NCI-H1092 treated with DMSO at 0.1 percent for 48 hours (cell line): ENCODE measurements at regions not wholly inside any gene's neighbourhood (a gene's known extent, or its start where the extent isn't known, plus 50 kb on each side); places are given as distances from the start of the nearest gene placed in this dataset.

Experiments
- DNase-seq: peaks from one replicate; lab custom pipeline; 2025; lab: John Stamatoyannopoulos, UW

DNA sequence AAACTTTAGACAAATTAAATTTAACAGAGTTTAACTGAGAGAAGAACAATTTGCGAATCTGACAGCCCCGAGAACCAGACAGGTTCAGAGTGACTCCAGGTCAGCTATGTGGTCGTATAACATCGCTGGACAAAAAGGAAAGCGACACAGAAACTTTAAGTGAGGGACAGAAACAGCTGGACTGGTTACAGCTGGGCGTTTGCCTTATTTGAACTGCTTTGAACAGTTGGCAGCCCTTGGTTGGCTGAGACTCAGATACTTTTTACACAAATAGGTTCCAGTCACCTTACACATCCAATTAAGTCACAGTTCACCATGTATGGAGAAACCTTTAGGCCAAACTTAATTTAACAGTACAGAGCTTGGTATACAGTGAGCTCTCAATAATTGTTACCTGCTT is 436.9 kb downstream of the GUCY1A2 start:
- DNase-seq, result no peak

DNA sequence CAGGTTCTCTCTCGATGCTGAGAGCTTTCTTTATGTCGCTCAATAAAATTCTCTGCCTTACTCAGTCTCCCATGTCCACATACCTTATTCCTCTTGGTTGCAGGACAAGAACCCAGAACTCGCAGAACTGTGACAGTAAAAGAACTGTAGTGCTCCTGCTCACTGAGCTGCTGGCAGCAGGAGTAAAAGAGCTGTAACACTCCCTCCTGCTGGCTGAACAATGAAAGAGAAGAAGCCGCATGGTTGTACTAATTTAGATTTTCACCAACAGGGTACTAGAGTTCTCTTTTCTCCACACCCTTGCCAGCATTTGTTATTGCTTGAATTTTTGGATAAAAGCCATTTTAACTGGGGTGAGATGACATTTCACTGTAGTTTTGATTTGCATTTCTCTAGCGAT is 433.2 kb downstream of the GUCY1A2 start:
- DNase-seq, result no peak

DNA sequence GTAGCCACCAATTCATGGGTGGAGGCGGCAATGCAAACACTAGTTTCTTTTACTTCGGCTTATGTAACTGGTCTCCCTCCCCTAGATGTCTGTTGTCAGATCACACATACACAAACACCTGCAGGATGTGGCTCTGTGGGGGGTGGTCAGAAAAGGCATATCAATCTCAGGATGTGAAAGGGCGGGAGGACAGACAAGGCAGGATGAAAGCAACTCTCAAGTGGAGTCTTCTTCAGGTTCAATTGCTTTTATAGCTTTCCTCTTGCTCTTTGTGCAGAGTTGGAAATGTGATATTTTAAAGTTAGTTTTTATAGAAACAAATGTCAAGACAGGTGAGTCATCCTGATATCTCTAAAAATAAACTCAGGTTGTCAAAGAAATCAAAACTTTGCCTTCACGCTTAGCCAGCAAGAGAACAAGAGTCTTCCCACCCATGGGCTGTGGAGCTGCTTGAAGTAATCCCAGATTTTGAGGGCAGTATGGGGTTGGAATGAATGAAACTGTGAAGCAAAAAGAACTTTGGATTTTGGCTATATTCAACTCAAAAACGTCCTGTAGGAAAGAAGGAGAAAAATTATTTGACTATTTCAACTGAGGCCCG is 423.4 kb downstream of the GUCY1A2 start:
- DNase-seq, result no peak

DNA sequence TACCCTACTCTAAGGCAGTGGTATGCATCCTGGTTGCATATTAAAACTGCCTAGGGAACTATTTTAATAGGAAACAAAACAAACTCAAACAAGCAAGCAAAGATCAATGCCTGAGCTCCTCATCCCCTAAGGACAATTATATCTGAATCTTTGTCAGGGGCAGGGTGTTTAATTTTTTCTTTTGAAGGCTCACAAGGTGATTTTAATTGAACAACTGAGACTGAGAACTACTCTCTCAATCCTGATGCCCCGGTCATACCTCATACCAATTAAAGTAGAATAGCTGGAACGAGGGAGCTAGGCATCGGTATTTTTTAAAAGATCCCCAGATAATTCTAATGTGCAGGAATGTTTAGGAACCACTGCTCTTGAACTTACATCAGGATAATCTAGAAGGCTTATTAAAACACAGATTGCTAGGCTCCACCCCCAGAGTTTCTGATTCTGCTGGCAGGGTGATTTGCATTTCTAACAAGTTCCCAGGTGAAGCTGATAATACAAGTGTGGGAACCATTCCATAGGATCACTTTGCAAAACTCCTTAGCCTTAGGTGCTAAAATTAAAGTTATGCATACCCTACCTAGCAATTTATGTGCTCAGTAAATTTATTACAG is 416.5 kb downstream of the GUCY1A2 start:
- no peak for DNase-seq

DNA sequence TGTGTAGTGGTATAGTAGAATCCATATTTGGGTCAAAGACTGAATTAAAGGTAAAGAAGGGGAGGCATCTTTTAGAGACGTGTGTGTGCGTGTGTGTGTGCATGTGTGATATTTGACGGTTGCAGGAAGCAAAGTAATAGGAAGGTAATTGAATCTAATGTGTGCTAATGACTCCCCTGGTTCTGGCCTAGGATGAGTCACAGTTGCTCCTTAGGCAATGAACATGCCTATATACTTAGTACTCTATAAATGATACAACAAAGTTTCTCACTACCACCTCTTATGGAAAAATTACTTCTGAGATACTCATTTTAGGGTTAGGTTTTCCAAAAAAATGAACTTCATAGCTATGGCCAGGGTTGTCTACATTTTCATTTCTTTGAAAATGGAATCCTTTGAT is 409.6 kb downstream of the GUCY1A2 start:
- DNase-seq, result no peak

DNA sequence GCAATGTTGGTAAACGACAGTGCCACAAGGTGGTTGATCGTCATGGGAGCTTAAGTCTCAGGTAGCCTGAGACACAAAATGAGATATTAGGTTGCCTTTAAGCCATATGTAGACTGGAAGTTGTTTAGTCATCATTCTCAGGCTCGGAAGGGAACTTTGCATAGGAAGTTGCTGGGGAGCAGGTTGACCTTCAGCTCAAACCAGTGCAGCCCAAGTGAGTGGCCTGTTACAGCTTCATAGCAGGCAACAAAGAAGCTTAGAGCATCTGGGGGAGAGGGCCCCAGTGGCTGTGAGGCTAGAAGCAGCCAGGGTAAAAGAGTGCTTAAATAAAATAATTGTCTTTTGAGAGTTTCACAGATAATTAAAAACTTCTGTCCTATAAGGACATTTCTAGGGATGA is 404.0 kb downstream of the GUCY1A2 start:
- DNase-seq, result no peak

DNA sequence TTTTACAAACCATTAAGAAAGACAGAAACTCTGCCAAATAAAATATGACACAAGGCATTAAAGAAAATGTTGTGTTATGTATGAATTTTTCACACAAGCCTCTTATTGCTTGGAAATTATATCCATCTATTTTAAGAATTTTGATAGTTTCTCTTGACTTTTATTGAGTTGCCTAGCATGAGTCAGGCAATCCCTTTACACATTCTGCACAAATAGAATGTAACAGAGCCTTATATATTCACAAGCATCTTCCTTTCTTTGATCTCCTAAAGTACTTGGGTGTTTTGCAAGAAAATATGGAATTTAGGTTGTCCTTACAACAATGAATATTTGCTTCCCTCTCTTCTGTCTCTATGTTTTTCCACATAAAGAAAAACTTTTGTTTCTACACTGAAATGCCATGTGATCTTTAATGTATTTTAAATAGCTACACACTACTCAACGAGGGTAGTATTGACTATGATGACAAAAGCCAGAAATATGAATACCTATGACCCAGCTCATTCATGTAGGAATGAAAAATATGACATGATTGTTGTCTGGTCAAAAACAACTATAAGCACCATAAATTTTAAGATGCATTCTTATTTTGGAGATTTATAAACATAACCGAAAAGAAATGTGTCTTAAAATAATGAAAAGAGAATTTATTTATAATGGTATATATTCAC is 398.8 kb downstream of the GUCY1A2 start:
- no peak for DNase-seq

DNA sequence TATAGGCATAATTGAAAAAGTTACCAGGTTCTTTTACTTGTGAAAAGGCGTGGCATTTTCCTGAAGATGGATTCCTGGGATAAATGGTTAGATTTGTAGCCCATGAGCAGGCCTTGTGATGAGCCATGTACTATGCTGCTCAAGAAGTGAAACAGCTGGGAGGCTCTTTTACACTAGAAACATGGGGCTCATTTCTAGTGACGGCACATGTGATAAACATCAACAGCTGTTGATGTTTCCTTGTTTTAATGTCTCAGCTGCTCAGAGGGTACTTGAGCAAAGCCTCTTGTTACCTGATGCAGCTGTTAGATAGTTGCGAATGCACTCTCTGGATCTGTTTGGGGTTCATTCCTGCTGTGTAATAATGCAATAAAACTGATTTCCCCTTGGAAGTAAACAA is 396.8 kb downstream of the GUCY1A2 start:
- DNase-seq, result no peak
